Body of pancreas (tissue), 4 donors: ENCODE measurements at regions not wholly inside any gene's neighbourhood (a gene's known extent, or its start where the extent isn't known, plus 50 kb on each side); places are given as distances from the start of the nearest gene placed in this dataset.

Experiments used
- ATAC-seq: fragments of 150-250 bp; one replicate; pipeline ENCODE4 v1.9.1; 2016
- DNase-seq, 4 donors: peaks; one replicate each; pipeline ENCODE4 v3.0.0-alpha.2; 2019
- H3K27ac ChIP-seq, 4 donors: fragments of 200-600 bp; sonication (generic); 1 replicate in 3 of 4; 2 replicates in 1 of 4; pipeline versions ENCODE4 v1.5.1 to v1.6.1; 2016 to 2019; ENCODE audit warnings: mild to moderate bottlenecking in 1 of 4, mixed read lengths in 1 of 4, moderate library complexity in 1 of 4
- H3K27me3 ChIP-seq, 2 donors: fragments of 200-600 bp; sonication (generic); one replicate each; pipeline ENCODE4 v1.6.0; 2016; ENCODE audit warnings: mild to moderate bottlenecking in 1 of 2
- H3K36me3 ChIP-seq, 2 donors: fragments of 200-600 bp; sonication (generic); replicated peaks in 1 of 2; 2 replicates each; pipeline ENCODE4 v1.5.1; 2016; ENCODE audit warnings: low read depth in 2 of 2; ENCODE audit not compliant: insufficient read depth in 1 of 2
- H3K4me1 ChIP-seq: fragments of 200-600 bp; sonication (generic); one replicate; pipeline ENCODE4 v1.6.0; 2016
- H3K4me3 ChIP-seq, 2 donors: fragments of 200-600 bp; sonication (generic); 1 replicate in 1 of 2; 2 replicates in 1 of 2; pipeline ENCODE4 v1.5.1; 2016 to 2019
- H3K9me3 ChIP-seq, 3 donors: fragments of 200-600 bp; sonication (generic); 1 replicate in 2 of 3; 2 replicates in 1 of 3; pipeline ENCODE4 v1.5.1; 2016
- CTCF ChIP-seq, 7 experiments: fragments of 450-650 bp in 4 of 7; fragments of 200-600 bp in 3 of 7; sonication (generic) in 3 of 7; IDR thresholded peaks; one replicate each; pipeline ENCODE4 v1.5.1; 2016 to 2019; ENCODE audit warnings: antibody characterized with exemption in 7 of 7
- POLR2A ChIP-seq, 3 donors: fragments of 450-650 bp; IDR thresholded peaks; one replicate each; pipeline ENCODE4 v1.6.1; 2016; ENCODE audit warnings: antibody characterized with exemption in 3 of 3, mild to moderate bottlenecking in 2 of 3
- WGBS, 2 donors: methylation state at CpG; one replicate each; pipeline ENCODE4 v1.1.5; 2017; 5-methylcytosine and 5-hydroxymethylcytosine counted together
- intact Hi-C: fragments of 100-400 bp; cut with DNase I; formaldehyde crosslinking; loops from one replicate; pipeline ENCODE4 v1.15.1; 2023

GRCh38 chr2:10183146-10183675 is 60.7 kb downstream of the RRM2 start:
- TF ChIP-seq CTCF (IDR thresholded peaks at IDR 0.05) (no peak), POLR2A (IDR thresholded peaks at IDR 0.05) (no peak)
- intact Hi-C loops: no loop called here
- Histone ChIP-seq H3K9me3 (no peaks in the 10 kb centered on the region), H3K4me1 (no peaks in the 10 kb centered on the region), H3K36me3 (no peaks in the 10 kb centered on the region), H3K27ac (no peak overlapping the region), H3K27me3 (no peaks in the 10 kb centered on the region), H3K4me3 (no peak overlapping the region)
- ATAC-seq (no peak), DNase-seq (no peak)
- 74 to 76% methylated on average over 4 to 7 of the region's 7 CpGs for WGBS, 2 donors

GRCh38 chr2:10184421-10184820 is 61.9 kb downstream of the RRM2 start:
- Histone ChIP-seq H3K36me3 (no peaks in the 10 kb centered on the region), H3K9me3 (no peaks in the 10 kb centered on the region), H3K4me3 (no peak overlapping the region), H3K4me1 (no peaks in the 10 kb centered on the region), H3K27me3 (no peaks in the 10 kb centered on the region), H3K27ac (no peak overlapping the region)
- intact Hi-C loops: no loop called here
- TF ChIP-seq CTCF (IDR thresholded peaks at IDR 0.05): no peak
- TF ChIP-seq POLR2A (IDR thresholded peaks at IDR 0.05): no peak
- DNase-seq: no peak
- 74 to 80% methylated on average over 4 to 6 of the region's 6 CpGs for WGBS, 2 donors
- no peak for ATAC-seq

GRCh38 chr2:10185046-10185445 is 62.5 kb downstream of the RRM2 start:
- no peaks in the 10 kb centered on the region for H3K36me3 ChIP-seq
- no peaks in the 10 kb centered on the region for H3K4me1 ChIP-seq
- no peak for DNase-seq
- ATAC-seq: no peak
- no peak overlapping the region for H3K4me3 ChIP-seq
- H3K27me3 ChIP-seq: no peaks in the 10 kb centered on the region
- no peaks in the 10 kb centered on the region for H3K9me3 ChIP-seq
- 71% methylated on average over 8 of the region's 8 CpGs for WGBS, 2 donors
- TF ChIP-seq POLR2A (IDR thresholded peaks at IDR 0.05) (no peak), CTCF (IDR thresholded peaks at IDR 0.05) (no peak)
- intact Hi-C loops: no loop called here
- no peak overlapping the region for H3K27ac ChIP-seq

GRCh38 chr2:10185755-10186154 is 63.2 kb downstream of the RRM2 start:
- no peaks in the 10 kb centered on the region for H3K27me3 ChIP-seq
- H3K36me3 ChIP-seq: no peaks in the 10 kb centered on the region
- intact Hi-C loops: no loop called here
- TF ChIP-seq POLR2A (IDR thresholded peaks at IDR 0.05) (no peak), CTCF (IDR thresholded peaks at IDR 0.05) (no peak)
- no peak overlapping the region for H3K27ac ChIP-seq
- no peaks in the 10 kb centered on the region for H3K9me3 ChIP-seq
- H3K4me1 ChIP-seq: no peaks in the 10 kb centered on the region
- no peak overlapping the region for H3K4me3 ChIP-seq
- ATAC-seq: no peak
- DNase-seq: no peak
- WGBS, 2 donors: 81 to 91% methylated on average over 4 of the region's 4 CpGs

- intact Hi-C loops: no loop called here
- WGBS, 2 donors: 65 to 75% methylated on average over 11 to 22 of the region's 24 CpGs
Measured at GRCh38 chr2:10186868-10187535, 64.5 kb downstream of the RRM2 start.

More at GRCh38 chr2:10186868-10187535, 64.5 kb downstream of the RRM2 start:
- Histone ChIP-seq H3K27ac (no peak overlapping the region), H3K36me3 (no peaks in the 10 kb centered on the region), H3K4me3 (no peak overlapping the region), H3K9me3 (no peaks in the 10 kb centered on the region), H3K4me1 (no peaks in the 10 kb centered on the region), H3K27me3 (no peaks in the 10 kb centered on the region)
- DNase-seq (peak in 2 of 4 donors; percentile 16 to 59), ATAC-seq (no peak)
- TF ChIP-seq POLR2A (IDR thresholded peaks at IDR 0.05) (no peak), CTCF (IDR thresholded peaks at IDR 0.05) (no peak)
